CD4-positive, alpha-beta T cell treated with Interleukin-2 at 100 ng/mL for 4 hours (primary cell): ENCODE measurements at regions not wholly inside any gene's neighbourhood (a gene's known extent, or its start where the extent isn't known, plus 50 kb on each side); places are given as distances from the start of the nearest gene placed in this dataset.

ENCODE experiments used
- DNase-seq: peaks from one replicate; pipeline ENCODE4 v3.0.0-alpha.2; 2020; ENCODE audit warnings: low spot score

DNA sequence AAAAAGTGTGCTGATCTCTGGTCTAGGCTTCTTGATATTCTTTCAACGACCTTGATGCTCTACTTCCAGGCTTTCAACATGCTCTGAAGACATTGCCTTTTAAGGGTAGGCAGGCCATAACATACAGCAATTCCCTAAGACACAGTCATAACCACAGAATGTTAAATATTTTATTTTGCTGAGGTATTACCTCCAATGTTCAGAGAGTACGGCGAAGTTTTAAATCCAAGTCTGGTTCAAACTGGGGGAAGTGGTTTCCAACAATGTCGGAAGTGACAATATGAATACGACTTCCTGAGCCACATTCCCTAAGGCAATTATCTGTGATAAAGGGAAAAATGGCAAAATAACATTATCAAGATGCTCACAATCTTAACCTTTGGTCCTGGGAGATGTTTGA, 1077.9 kb upstream of the PIK3C3 start:
- no peak for DNase-seq

- no peak for DNase-seq
Measured at GRCh38 chr18:40875101-40875615, 1079.9 kb upstream of the PIK3C3 start.

GRCh38 chr18:40874233-40874632, 1080.8 kb upstream of the PIK3C3 start:
- DNase-seq: no peak

GRCh38 chr18:40868110-40868858, 1086.8 kb upstream of the PIK3C3 start:
- no peak for DNase-seq

GRCh38 chr18:40867459-40867858, 1087.6 kb upstream of the PIK3C3 start:
- DNase-seq: no peak

GRCh38 chr18:40866968-40867367, 1088.1 kb upstream of the PIK3C3 start:
- DNase-seq: no peak

GRCh38 chr18:40866013-40866645, 1088.9 kb upstream of the PIK3C3 start:
- no peak for DNase-seq

GRCh38 chr18:40864846-40865245, 1090.2 kb upstream of the PIK3C3 start:
- no peak for DNase-seq

- DNase-seq: no peak
Measured at GRCh38 chr18:40863801-40864200, 1091.2 kb upstream of the PIK3C3 start.

- no peak for DNase-seq
Measured at GRCh38 chr18:40860189-40860588, 1094.8 kb upstream of the PIK3C3 start.

DNA sequence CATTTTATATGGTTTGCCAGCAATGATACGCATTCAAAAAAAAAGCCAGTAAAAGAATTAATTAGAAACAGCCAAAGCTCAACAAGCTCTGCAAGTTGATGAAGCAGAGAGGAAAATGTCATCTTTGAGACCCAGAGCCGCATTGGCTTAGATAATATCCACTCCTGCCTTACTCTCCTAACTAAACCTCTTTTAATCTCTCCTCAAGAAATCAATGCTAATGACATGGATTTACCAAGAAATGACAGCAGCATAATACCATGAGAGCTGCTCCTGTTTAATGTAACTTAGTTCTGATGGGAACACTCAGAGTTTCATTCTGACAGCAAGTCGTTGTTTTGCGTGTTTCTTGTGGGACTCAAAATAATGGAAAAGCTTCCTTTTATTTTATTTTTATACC, 1099.4 kb upstream of the PIK3C3 start:
- no peak for DNase-seq

DNA sequence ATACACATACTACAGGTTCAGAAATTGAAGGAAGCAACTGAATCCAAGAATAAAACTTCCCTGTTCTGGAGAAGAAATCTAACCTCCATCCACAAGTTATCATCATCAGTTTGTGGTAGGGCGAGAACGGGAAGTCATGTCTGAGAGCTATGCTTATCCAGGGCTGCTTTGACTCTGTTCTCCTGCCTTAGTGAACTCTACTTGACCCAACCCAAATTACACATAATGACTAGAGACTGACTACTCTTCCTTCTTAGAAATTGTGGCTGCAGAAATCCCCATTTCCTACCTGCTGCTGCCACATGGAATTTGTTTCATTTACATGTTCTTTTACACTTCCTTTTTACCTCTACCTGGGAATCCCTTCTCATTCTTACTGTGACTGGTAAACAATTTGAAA, 1102.6 kb upstream of the PIK3C3 start:
- DNase-seq: no peak

- no peak for DNase-seq
Measured at GRCh38 chr18:40851014-40851429, 1104.0 kb upstream of the PIK3C3 start.

DNA sequence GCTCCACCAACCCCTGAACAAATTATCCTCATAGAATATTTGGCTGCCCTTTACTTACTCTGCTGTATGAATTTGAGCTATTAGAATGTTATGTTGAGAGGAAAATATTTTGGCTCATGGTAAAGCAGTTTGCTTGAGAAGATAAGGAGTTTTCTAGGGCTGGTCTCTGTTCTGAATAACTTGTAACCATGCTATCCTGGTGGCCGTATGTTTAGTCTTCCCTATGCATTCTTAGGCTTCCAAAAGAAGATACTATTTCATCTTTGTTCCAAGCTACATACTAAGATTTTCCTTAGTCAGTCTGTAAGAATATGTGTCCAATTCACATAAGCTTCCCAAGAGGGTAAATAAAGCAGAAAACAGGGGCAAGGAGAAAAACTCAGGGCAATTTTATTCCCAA, 1105.1 kb upstream of the PIK3C3 start:
- DNase-seq: no peak

DNA sequence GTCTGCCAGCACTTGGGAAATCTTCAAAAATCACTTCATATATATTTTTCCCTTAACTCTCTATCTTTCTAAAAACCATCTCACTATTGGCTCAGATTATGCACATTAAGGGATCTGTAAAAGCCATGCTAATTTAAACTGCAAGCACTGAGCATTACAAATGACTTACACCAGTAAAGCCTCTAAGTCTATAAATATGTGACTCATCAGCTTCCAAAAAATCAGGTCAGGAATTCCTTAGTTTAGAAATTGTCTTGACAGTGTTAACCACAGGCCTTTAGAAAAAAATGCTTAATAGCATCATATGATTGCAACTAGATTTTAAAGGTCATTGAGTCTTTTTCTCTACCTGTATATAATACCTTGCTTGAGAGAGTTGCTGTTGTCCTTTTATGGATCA, 1113.6 kb upstream of the PIK3C3 start:
- DNase-seq: no peak

DNA sequence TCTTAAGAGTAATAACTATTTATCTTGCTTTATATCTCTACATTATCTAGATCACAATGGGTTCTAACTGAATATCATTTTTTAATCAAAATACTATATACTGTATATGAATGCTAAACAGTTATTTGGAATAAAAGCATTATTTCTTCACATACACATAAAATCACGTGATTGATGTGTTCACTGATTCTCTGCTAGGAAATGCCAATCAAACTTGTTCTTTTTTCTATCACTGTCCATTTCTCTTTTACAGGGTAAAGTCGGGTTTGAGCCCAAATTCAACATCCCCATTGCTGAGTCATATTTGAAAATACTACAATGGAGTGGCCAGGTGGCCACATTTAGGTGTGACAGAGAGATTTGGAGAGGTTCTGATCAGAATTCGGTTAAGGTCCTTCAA, 1114.0 kb upstream of the PIK3C3 start:
- no peak for DNase-seq

DNA sequence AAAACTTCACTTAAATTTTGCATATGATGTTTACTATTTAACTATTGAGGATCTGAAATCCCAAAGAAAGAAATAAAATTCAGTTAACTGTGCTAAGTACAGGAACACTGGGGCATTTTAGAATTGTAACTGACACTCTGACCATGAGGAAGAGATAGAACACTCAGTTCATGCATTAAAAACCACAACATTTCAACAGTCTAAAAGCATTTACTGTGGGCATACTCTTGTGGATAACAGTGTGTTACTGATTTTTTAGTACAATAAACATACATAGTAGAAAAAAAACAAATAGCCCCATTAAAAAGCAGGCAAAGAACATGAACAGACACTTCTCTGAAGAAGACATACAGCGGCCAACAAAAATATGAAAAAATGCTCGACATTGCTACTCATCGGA, 1122.7 kb upstream of the PIK3C3 start:
- no peak for DNase-seq

- DNase-seq: no peak
Measured at GRCh38 chr18:40824291-40824690, 1130.7 kb upstream of the PIK3C3 start.

DNA sequence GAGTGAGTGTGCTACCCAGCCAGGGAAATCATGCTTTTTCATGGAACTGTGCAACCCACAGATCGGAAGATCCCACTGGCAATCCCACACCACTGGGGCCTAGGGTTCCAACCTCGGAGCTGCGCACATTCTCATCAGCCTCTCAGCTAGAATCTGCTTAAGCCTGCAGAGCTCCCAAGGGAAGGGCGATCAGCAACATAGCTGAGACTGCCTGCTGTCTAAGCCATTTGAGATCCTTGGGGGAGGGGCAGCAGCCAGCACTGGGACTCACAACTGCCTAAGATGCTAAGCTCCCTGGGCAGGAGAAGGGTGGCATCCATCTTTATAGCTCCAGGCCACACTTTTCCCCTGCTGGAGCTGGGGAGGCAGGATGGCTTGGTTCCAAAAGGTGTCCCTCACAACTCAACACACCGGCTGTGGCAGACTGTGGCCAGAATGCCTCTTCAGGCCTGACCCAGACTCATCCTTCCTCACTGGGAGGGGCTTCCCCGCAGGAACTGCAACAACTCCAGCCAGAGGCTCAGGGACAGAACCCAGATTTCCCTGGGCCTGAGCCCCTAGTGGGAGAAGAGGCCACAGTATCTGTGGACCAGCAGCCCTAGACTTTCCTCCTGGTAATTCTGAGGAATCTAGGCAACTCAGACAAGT, 1133.3 kb upstream of the PIK3C3 start:
- no peak for DNase-seq

- DNase-seq: no peak
Measured at GRCh38 chr18:40812981-40813515, 1142.0 kb upstream of the PIK3C3 start.

DNA sequence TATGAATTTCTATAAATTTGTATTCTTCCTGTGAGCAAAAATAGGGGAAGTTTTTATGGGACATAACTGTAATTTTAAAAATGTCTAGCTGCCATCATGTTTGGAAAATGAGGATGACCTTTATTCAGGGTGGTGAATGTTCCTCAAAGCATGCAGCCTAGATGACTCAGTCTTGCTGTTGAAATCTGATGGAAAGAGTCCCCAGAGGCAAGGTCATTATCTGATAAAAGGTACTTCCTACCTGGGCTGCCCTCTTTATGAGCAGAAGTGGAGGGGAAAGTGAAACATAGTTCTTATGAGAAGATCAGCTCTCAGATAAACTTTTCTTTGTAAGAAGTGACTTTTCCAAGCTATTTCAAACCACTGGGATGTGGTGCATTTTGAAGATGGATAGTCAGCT, 1144.7 kb upstream of the PIK3C3 start:
- no peak for DNase-seq

DNA sequence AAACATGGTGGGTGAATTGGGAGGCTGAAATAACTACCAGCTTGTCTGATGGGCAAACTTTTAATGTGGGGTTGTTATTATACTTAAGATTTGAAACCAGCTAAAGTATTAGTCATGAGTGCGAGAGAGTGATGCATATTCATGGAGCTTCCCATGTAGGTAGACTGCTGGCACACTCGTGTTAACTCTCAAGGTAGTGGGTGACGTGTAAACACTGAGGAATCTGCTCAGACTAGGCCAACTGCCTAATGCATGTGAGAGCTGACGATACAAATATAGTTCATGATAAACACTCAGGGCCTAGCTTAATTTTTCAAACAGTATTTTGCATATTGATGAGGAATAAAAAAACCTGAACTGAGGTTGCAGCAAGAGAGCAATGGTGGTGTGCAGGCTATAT, 1165.7 kb upstream of the PIK3C3 start:
- DNase-seq: no peak
